ENCODE measurements at regions not wholly inside any gene's neighbourhood (a gene's known extent, or its start where the extent isn't known, plus 50 kb on each side); places are given as distances from the start of the nearest gene placed in this dataset.
A peak's percentile ranks its signal among the peaks of the same experiment; 100 is the strongest.

DNA sequence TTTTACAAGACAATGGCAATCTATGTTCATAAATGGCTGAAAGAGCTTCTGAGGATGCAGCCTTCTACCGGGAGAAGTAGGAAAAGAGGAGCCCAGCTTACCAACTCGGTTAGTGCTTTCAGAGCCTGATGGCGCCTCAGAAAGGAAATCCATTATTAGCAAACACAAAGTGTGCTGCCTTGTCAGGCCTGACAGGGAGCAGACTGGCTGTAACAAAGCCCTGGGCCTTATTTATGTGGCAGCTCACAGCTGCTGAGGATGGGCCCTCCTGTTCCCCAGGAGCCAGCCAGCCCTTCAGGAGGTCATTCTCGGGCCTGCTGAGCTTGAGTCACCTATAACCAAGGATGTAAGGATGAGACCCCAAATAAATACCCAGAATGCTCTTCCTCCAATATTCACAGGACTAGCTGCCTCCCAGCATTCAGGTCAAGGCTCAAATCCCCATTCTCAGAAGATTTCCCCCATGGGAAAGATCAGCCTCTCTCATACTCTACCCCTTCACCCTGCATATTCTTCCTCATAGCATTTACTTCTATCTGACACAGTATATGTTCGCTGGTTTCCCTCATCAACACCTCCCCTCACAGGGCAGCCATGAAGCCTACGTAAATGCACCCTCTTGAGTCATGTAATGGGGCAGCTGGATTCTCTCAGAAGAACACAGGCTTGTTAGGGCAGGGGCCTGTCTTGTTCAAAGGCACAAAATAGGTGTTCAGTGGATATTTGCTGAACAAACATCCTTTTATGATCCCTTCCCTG is 227.0 kb upstream of the RASGEF1B start:
- Histone ChIP-seq H3K9me3 (no peaks in the 10 kb centered on the region), H3K4me1 (no peaks in the 10 kb centered on the region), H3K27ac (no peak overlapping the region), H3K36me3 (no peaks in the 10 kb centered on the region), H3K4me3 (no peak overlapping the region), H3K27me3 (ENCODE audit: low read depth) (no peaks in the 10 kb centered on the region)
- TF ChIP-seq, protein P1, sequence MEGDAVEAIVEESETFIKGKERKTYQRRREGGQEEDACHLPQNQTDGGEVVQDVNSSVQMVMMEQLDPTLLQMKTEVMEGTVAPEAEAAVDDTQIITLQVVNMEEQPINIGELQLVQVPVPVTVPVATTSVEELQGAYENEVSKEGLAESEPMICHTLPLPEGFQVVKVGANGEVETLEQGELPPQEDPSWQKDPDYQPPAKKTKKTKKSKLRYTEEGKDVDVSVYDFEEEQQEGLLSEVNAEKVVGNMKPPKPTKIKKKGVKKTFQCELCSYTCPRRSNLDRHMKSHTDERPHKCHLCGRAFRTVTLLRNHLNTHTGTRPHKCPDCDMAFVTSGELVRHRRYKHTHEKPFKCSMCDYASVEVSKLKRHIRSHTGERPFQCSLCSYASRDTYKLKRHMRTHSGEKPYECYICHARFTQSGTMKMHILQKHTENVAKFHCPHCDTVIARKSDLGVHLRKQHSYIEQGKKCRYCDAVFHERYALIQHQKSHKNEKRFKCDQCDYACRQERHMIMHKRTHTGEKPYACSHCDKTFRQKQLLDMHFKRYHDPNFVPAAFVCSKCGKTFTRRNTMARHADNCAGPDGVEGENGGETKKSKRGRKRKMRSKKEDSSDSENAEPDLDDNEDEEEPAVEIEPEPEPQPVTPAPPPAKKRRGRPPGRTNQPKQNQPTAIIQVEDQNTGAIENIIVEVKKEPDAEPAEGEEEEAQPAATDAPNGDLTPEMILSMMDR (IDR thresholded peaks at IDR 0.05), result no peak
- ATAC-seq, result no peak
- intact Hi-C loops (cut with DNase I), result no loop called here
- DNase-seq, result no peak

DNA sequence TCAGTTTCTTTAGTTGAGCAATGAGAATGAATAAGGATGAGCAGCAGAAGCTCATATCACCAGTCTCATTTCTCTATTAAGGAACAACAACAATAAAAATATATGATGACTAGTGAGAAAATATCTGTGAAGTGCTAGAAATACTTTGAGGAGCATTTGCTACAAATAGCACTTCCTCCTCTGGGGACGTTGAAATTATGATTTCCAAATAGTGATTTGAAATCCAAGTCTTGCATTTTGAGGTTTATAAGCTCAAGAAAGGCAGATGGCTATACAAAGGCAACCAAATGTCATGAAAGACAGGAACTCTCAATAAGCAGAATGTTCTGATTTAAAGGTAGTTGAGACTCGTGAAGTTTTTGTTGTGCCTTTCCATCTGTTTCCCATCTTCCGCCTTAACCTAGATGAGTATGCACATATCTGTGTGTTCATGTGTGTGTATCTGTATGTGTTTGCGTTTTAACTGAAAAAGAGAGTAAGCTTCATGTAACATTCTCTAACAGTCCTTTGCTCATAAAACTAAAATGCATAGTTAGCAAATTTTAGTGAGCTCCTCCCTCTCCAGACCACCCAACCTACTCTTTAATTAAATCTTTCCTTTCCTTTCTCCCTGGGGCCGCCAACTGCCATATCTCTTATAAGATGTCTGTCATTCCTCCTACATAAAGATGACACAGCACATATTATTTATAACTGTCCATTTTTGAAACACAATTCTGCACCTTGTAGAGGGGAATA is 222.6 kb upstream of the RASGEF1B start:
- Histone ChIP-seq H3K27ac (no peak overlapping the region), H3K36me3 (no peaks in the 10 kb centered on the region), H3K4me3 (no peak overlapping the region), H3K4me1 (no peaks in the 10 kb centered on the region), H3K9me3 (no peaks in the 10 kb centered on the region), H3K27me3 (ENCODE audit: low read depth) (no peaks in the 10 kb centered on the region)
- TF ChIP-seq, protein P1 (IDR thresholded peaks at IDR 0.05), result no peak
- DNase-seq (no peak), ATAC-seq (no peak)
- intact Hi-C loops (cut with DNase I), result no loop called here

DNA sequence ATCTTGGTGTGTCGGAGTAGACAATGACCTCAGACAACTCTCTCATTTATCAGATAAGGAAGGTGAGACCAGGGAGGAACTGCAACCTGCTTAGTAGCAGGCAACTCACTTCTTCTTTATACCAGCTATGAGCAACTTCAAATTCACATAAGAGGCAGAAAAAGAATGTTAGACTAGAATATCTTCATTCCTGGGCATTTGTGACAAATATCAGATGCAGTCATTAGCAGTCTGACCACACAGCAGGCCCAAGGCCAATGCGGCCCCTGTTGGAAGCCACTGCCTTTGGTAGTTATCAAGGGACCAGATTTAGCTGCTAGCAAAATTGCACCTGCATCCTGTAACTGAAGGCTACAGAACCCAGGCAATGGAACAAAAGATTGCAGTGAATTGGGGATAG is 219.2 kb upstream of the RASGEF1B start:
- no peaks in the 10 kb centered on the region for H3K27me3 ChIP-seq (ENCODE audit: low read depth)
- no peaks in the 10 kb centered on the region for H3K36me3 ChIP-seq
- ATAC-seq (no peak), DNase-seq (no peak)
- TF ChIP-seq, protein P1 (IDR thresholded peaks at IDR 0.05), result no peak
- intact Hi-C loops (cut with DNase I), result no loop called here
- no peaks in the 10 kb centered on the region for H3K9me3 ChIP-seq
- H3K27ac ChIP-seq, result no peak overlapping the region
- no peaks in the 10 kb centered on the region for H3K4me1 ChIP-seq
- H3K4me3 ChIP-seq, result no peak overlapping the region

DNA sequence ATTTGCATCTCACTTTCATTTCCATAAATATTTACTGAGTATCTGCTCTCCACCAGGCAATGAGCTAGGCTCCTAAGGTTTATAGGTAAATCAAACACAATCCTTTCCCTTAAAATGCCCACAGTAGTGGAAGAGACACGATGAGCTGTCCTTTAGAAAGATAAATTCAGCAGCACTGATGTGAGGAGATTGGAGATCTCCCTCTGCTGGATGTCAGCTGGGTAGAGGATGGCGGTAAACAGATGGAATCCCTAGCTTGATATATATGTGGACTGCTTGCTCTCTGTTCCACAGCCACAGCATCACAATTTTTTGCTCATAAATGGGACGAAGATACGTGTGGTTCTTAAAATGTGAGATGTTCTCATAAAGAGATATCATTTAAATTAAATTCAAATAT is 216.4 kb upstream of the RASGEF1B start:
- no peak for DNase-seq
- intact Hi-C loops (cut with DNase I), result no loop called here
- Histone ChIP-seq H3K4me3 (no peak overlapping the region), H3K9me3 (no peaks in the 10 kb centered on the region), H3K27me3 (ENCODE audit: low read depth) (no peaks in the 10 kb centered on the region), H3K4me1 (no peaks in the 10 kb centered on the region), H3K36me3 (no peaks in the 10 kb centered on the region), H3K27ac (no peak overlapping the region)
- TF ChIP-seq, protein P1 (IDR thresholded peaks at IDR 0.05), result peak; percentile 22
- ATAC-seq, result peak in 1 of 2 donors; percentile 59

DNA sequence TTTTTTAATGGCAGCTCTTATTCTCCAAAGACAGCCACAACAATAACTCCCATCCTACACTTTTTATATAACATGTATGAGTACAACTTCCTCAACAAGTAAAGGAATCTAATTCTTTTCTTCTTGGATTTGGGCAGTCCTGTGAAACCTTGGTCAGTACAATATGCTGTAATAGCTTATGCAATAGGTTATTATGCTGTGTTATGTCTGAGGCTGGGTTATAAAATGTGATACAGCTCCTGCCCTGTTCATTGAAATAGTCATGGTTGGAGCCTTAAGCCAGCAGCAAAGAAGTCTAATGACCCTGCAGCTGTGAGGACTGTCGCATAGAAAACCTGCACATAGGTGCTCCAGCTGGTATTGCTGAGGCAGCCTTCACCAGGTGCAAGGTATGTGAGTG is 215.8 kb upstream of the RASGEF1B start:
- ATAC-seq, result peak in 1 of 2 donors; percentile 57
- Histone ChIP-seq H3K36me3 (no peaks in the 10 kb centered on the region), H3K27me3 (ENCODE audit: low read depth) (no peaks in the 10 kb centered on the region), H3K27ac (no peak overlapping the region), H3K9me3 (no peaks in the 10 kb centered on the region), H3K4me3 (no peak overlapping the region), H3K4me1 (no peaks in the 10 kb centered on the region)
- TF ChIP-seq, protein P1 (IDR thresholded peaks at IDR 0.05), result no peak
- intact Hi-C loops (cut with DNase I), result no loop called here
- DNase-seq, result no peak
